Upper lobe of right lung (tissue), 1 donor: ENCODE measurements at regions not wholly inside any gene's neighbourhood (a gene's known extent, or its start where the extent isn't known, plus 50 kb on each side); places are given as distances from the start of the nearest gene placed in this dataset.
"Not testable (repeated sequence)": the region's sequence is repeated elsewhere in the genome, so short reads cannot be mapped to it uniquely, and the experiment has no call there.

Experiments
- ATAC-seq: fragments of 200-7000 bp; cut with Tn5 transposase; one replicate; pipeline ENCODE4 v1.9.1; 2020; ENCODE audit warnings: mild to moderate bottlenecking, moderate library complexity
- DNase-seq: peaks from one replicate; pipeline ENCODE4 v3.0.0-alpha.2; 2020
- H3K27ac ChIP-seq: fragments of 200-600 bp; one replicate; pipeline ENCODE4 v1.8.0; 2022
- H3K27me3 ChIP-seq: fragments of 200-600 bp; one replicate; pipeline ENCODE4 v1.8.0; 2022; ENCODE audit warnings: mild to moderate bottlenecking
- H3K36me3 ChIP-seq: fragments of 200-600 bp; one replicate; pipeline ENCODE4 v1.8.0; 2022
- H3K4me1 ChIP-seq: fragments of 200-600 bp; one replicate; pipeline ENCODE4 v1.8.0; 2022
- H3K4me3 ChIP-seq: fragments of 200-600 bp; one replicate; pipeline ENCODE4 v1.8.0; 2022; ENCODE audit warnings: mild to moderate bottlenecking
- H3K9me3 ChIP-seq: fragments of 200-600 bp; one replicate; pipeline ENCODE4 v1.8.0; 2022
- intact Hi-C: fragments of 100-400 bp; cut with DNase I; formaldehyde crosslinking; loops from one replicate; pipeline ENCODE4 v1.11.0; 2022
- TF ChIP-seq, protein P1 (sequence below): fragments of 200-600 bp; IDR thresholded peaks from one replicate; pipeline ENCODE4 v1.8.0; 2022; ENCODE audit warnings: antibody characterized with exemption
- donor health status: DM: no; HTN: yes; CAD: no; lungs with severe emphysema.

DNA sequence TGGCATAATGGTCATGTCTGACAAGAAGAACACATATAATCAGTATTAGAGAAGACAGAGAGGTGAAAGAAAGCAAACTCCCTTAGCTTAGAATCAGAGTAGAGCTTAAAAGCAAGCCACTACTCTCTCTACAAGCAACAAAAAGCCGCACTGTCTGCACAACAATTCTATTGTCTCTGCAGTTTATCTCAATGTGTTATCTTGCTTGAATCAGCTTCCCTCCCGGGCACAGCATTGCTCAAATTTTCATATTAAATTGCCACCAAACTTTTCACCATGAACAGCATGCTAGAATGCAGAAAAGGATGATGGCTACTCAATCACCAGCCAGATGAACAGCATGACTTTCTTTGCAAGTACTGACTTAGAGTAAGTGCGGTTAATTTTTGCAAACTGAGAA lies 356.0 kb upstream of the KYNU start:
- no peak for DNase-seq
- Histone ChIP-seq H3K9me3 (no peaks in the 10 kb centered on the region), H3K27ac (no peak overlapping the region), H3K36me3 (no peaks in the 10 kb centered on the region), H3K4me1 (no peaks in the 10 kb centered on the region), H3K4me3 (no peak overlapping the region), H3K27me3 (no peaks in the 10 kb centered on the region)
- intact Hi-C loops: no loop called here
- no peak for ATAC-seq
- TF ChIP-seq, protein P1, sequence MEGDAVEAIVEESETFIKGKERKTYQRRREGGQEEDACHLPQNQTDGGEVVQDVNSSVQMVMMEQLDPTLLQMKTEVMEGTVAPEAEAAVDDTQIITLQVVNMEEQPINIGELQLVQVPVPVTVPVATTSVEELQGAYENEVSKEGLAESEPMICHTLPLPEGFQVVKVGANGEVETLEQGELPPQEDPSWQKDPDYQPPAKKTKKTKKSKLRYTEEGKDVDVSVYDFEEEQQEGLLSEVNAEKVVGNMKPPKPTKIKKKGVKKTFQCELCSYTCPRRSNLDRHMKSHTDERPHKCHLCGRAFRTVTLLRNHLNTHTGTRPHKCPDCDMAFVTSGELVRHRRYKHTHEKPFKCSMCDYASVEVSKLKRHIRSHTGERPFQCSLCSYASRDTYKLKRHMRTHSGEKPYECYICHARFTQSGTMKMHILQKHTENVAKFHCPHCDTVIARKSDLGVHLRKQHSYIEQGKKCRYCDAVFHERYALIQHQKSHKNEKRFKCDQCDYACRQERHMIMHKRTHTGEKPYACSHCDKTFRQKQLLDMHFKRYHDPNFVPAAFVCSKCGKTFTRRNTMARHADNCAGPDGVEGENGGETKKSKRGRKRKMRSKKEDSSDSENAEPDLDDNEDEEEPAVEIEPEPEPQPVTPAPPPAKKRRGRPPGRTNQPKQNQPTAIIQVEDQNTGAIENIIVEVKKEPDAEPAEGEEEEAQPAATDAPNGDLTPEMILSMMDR: no peak

DNA sequence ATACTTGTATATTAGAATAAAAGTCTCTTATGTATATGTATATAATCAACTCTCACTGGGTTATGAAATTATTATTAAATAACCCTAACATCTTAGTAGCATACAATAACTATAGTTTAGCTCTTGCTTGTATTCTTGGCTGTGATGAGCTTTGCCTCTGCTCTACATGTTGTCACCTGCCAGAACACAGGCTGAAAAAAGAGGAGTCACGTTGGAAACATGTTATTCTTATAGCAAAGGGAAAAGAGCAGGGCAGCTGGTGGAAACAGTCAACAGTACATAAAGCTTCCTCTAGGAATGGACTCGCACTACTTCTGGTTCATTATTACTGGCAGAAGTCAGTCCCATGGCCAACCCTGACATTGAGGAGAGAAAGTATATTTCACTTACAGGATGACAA lies 362.0 kb upstream of the KYNU start:
- no peak for ATAC-seq
- H3K27me3 ChIP-seq: no peaks in the 10 kb centered on the region
- no peak overlapping the region for H3K27ac ChIP-seq
- H3K9me3 ChIP-seq: no peaks in the 10 kb centered on the region
- no peak overlapping the region for H3K4me3 ChIP-seq
- TF ChIP-seq, protein P1: no peak
- H3K4me1 ChIP-seq: no peaks in the 10 kb centered on the region
- DNase-seq: no peak
- intact Hi-C loops: no loop called here
- no peaks in the 10 kb centered on the region for H3K36me3 ChIP-seq

DNA sequence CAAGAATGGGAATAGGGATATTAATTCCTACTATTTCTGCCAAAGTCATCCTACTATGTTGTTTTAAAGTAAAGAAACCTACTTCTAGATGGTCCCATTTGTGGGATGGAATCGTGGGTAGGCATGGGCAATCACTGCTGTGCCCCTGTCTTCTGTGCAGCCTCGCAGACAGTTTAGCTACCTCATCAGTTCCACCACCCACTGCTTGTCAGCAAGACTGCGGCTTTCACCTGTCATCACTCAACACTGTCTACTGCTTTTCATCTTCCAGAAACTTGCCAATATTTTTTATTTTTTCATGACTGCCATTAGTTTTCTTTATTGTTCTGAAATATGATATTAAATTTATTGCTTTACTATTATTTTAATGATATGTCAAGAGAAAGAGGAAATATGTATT lies 368.1 kb upstream of the KYNU start:
- TF ChIP-seq, protein P1: no peak
- Histone ChIP-seq H3K4me1 (no peaks in the 10 kb centered on the region), H3K27ac (no peak overlapping the region), H3K4me3 (no peak overlapping the region), H3K9me3 (no peaks in the 10 kb centered on the region), H3K27me3 (no peaks in the 10 kb centered on the region), H3K36me3 (no peaks in the 10 kb centered on the region)
- ATAC-seq (no peak), DNase-seq (no peak)
- intact Hi-C loops: no loop called here

DNA sequence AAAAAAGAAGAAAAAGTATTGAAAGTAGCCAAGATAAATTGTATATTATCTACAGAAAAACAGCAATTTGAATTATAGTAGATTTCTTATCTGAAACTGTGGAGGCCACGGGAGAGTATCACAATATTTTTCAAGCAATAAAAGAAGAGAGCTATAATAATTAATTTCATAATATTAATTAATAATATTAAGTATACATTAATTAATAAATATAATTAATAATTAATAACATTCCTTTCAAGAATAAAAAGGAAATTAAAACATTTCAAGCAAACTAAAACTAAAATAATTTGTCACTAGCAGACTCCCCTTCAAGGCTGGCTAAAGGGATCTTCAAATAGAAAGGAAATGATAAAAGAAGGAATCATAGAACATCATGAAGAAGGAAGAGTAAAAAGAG lies 372.7 kb upstream of the KYNU start:
- no peak for ATAC-seq
- Histone ChIP-seq H3K36me3 (no peaks in the 10 kb centered on the region), H3K4me1 (no peaks in the 10 kb centered on the region), H3K27ac (no peak overlapping the region), H3K27me3 (no peaks in the 10 kb centered on the region), H3K9me3 (no peaks in the 10 kb centered on the region), H3K4me3 (no peak overlapping the region)
- DNase-seq: no peak
- intact Hi-C loops: no loop called here
- TF ChIP-seq, protein P1: no peak

DNA sequence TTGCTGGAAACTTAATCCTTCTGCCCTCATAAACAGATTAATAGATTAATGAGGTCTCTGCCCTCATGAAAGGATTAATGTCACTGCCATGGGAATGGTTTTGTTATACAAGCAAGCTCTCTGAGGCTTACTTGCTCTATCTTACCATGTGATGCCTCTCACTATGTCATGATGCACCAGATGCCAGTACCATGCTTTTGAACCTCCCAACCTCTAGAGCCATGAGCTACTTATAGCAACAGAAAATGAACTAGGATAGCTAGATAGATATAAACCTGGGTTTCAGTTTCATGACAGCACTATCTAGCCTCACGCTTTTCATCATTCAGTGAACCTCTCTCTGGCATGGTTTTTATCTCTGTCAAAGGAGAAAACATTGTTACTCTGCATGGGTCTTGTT lies 371.6 kb upstream of the LRP1B start:
- intact Hi-C loops: no loop called here
- ATAC-seq (no peak), DNase-seq (no peak)
- H3K36me3 ChIP-seq: no peaks in the 10 kb centered on the region
- H3K9me3 ChIP-seq: no peaks in the 10 kb centered on the region
- no peak overlapping the region for H3K27ac ChIP-seq
- TF ChIP-seq, protein P1: no peak
- H3K27me3 ChIP-seq: no peaks in the 10 kb centered on the region
- H3K4me1 ChIP-seq: no peaks in the 10 kb centered on the region
- no peak overlapping the region for H3K4me3 ChIP-seq

DNA sequence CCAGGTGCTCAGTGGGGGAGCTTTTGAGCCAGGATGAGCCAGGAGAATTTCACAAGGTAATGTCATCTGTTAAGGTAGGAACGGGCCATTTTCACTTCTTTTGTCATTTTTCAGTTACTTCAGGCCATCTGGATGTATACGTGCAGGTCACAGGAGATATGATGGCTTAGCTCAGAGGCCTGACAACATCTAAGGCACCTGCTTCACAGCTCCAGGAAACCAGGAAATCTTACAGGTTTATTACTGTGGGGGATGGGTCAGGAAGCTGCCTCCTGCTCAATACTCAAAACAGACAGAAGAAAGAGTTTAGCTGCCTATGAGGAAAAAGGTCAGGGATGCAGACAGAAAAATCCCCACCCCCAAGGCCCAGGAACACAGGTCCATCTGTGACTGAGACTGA lies 364.3 kb upstream of the LRP1B start:
- ATAC-seq (no peak), DNase-seq (no peak)
- intact Hi-C loops: no loop called here
- H3K36me3 ChIP-seq: no peaks in the 10 kb centered on the region
- H3K4me1 ChIP-seq: no peaks in the 10 kb centered on the region
- no peak overlapping the region for H3K4me3 ChIP-seq
- H3K27me3 ChIP-seq: no peaks in the 10 kb centered on the region
- no peaks in the 10 kb centered on the region for H3K9me3 ChIP-seq
- TF ChIP-seq, protein P1: no peak
- no peak overlapping the region for H3K27ac ChIP-seq

DNA sequence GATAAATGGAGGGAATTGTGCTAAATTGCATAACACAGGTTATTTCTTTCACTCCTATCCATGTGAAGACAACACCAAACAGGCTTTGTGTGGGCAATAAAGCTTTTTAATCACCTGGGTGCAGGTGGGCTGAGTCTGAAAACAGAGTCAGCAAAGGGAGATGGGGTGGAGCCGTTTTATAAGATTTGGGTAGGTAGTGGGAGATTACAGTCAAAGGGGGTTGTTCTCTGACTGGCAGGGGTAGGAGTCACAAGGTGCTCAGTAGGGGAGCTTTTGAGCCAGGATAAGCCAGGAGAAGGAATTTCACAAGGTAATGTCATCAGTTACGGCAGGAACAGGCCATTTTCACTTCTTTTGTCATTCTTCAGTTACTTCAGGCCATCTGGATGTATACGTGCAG lies 358.8 kb upstream of the LRP1B start:
- H3K27me3 ChIP-seq, H3K4me3 ChIP-seq, H3K27ac ChIP-seq, H3K4me1 ChIP-seq, intact Hi-C loops, H3K9me3 ChIP-seq, H3K36me3 ChIP-seq, ATAC-seq, DNase-seq: not testable (repeated sequence)
